Neuron (in vitro differentiated cells): ENCODE measurements at regions not wholly inside any gene's neighbourhood (a gene's known extent, or its start where the extent isn't known, plus 50 kb on each side); places are given as distances from the start of the nearest gene placed in this dataset.

Experiments used
- H2AFZ ChIP-seq: one replicate; pipeline ENCODE4 v1.6.1; 2013; ENCODE audit warnings: low read depth, mild to moderate bottlenecking, inconsistent platforms, low read length, moderate library complexity
- H3K27me3 ChIP-seq: one replicate; pipeline ENCODE4 v1.6.1; 2013; ENCODE audit warnings: low read length; ENCODE audit not compliant: insufficient read depth
- H3K36me3 ChIP-seq: one replicate; pipeline ENCODE4 v1.6.1; 2013; ENCODE audit warnings: low read length; ENCODE audit not compliant: insufficient read depth
- H3K4me1 ChIP-seq: one replicate; pipeline ENCODE4 v1.6.1; 2013; ENCODE audit warnings: low read length; ENCODE audit not compliant: insufficient read depth
- H3K4me3 ChIP-seq: 2 replicates; pipeline ENCODE4 v1.5.1; 2013; ENCODE audit warnings: mild to moderate bottlenecking, low read length, moderate library complexity
- H3K9me3 ChIP-seq: one replicate; pipeline ENCODE4 v1.6.1; 2013; ENCODE audit warnings: low read length

GRCh38 chr6:27092316-27092692 is 155.2 kb upstream of the PRSS16 start:
- H3K27me3 ChIP-seq, result peaks cover 33% of the 10 kb centered on the region

GRCh38 chr6:27095914-27096313 is 151.6 kb upstream of the PRSS16 start:
- Histone ChIP-seq H3K4me3 (no peak overlapping the region), H3K4me1 (no peaks in the 10 kb centered on the region), H2AFZ (no peak overlapping the region), H3K36me3 (no peaks in the 10 kb centered on the region), H3K27me3 (peaks cover 42% of the 10 kb centered on the region), H3K9me3 (peaks cover 2% of the 10 kb centered on the region)

More at GRCh38 chr6:27092316-27092692, 155.2 kb upstream of the PRSS16 start:
- Histone ChIP-seq H3K36me3 (no peaks in the 10 kb centered on the region), H3K4me3 (peak overlapping the region; percentile 50), H3K9me3 (no peaks in the 10 kb centered on the region), H2AFZ (peak overlapping the region; percentile 8), H3K4me1 (no peaks in the 10 kb centered on the region)

GRCh38 chr6:27096834-27097511 is 150.5 kb upstream of the PRSS16 start:
- H3K27me3 ChIP-seq, result peaks cover 39% of the 10 kb centered on the region
- peak overlapping the region; percentile 32 for H2AFZ ChIP-seq
- H3K4me3 ChIP-seq, result peak overlapping the region; percentile 34
- H3K9me3 ChIP-seq, result peaks cover 2% of the 10 kb centered on the region
- no peaks in the 10 kb centered on the region for H3K36me3 ChIP-seq
- H3K4me1 ChIP-seq, result no peaks in the 10 kb centered on the region

- Histone ChIP-seq H3K36me3 (no peaks in the 10 kb centered on the region), H2AFZ (no peak overlapping the region), H3K9me3 (peaks cover 2% of the 10 kb centered on the region), H3K4me1 (no peaks in the 10 kb centered on the region), H3K4me3 (no peak overlapping the region), H3K27me3 (peaks cover 33% of the 10 kb centered on the region)
Measured at GRCh38 chr6:27098956-27099355, 148.5 kb upstream of the PRSS16 start.

GRCh38 chr6:27100921-27101320 is 146.6 kb upstream of the PRSS16 start:
- no peak overlapping the region for H3K4me3 ChIP-seq
- peaks cover 2% of the 10 kb centered on the region for H3K9me3 ChIP-seq
- no peaks in the 10 kb centered on the region for H3K36me3 ChIP-seq
- H3K27me3 ChIP-seq, result peaks cover 22% of the 10 kb centered on the region
- H2AFZ ChIP-seq, result no peak overlapping the region
- H3K4me1 ChIP-seq, result no peaks in the 10 kb centered on the region

GRCh38 chr6:27101824-27102223 is 145.7 kb upstream of the PRSS16 start:
- peaks cover 2% of the 10 kb centered on the region for H3K9me3 ChIP-seq
- H3K36me3 ChIP-seq, result no peaks in the 10 kb centered on the region
- no peak overlapping the region for H2AFZ ChIP-seq
- no peak overlapping the region for H3K4me3 ChIP-seq
- H3K4me1 ChIP-seq, result no peaks in the 10 kb centered on the region
- peaks cover 16% of the 10 kb centered on the region for H3K27me3 ChIP-seq

- Histone ChIP-seq H3K4me1 (no peaks in the 10 kb centered on the region), H3K9me3 (no peaks in the 10 kb centered on the region), H2AFZ (no peak overlapping the region), H3K36me3 (no peaks in the 10 kb centered on the region), H3K27me3 (peaks cover 2% of the 10 kb centered on the region), H3K4me3 (no peak overlapping the region)
Measured at GRCh38 chr6:27106382-27106781, 141.1 kb upstream of the PRSS16 start.

- Histone ChIP-seq H3K36me3 (no peaks in the 10 kb centered on the region), H3K4me3 (no peak overlapping the region), H2AFZ (no peak overlapping the region), H3K9me3 (no peaks in the 10 kb centered on the region), H3K4me1 (no peaks in the 10 kb centered on the region), H3K27me3 (no peaks in the 10 kb centered on the region)
Measured at GRCh38 chr6:27111743-27112142, 135.8 kb upstream of the PRSS16 start.

- Histone ChIP-seq H3K9me3 (no peaks in the 10 kb centered on the region), H2AFZ (no peak overlapping the region)
Measured at GRCh38 chr6:27112974-27113373, 134.5 kb upstream of the PRSS16 start.

GRCh38 chr6:27119329-27119728 is 128.2 kb upstream of the PRSS16 start:
- Histone ChIP-seq H3K9me3 (no peaks in the 10 kb centered on the region), H2AFZ (no peak overlapping the region), H3K36me3 (no peaks in the 10 kb centered on the region), H3K27me3 (no peaks in the 10 kb centered on the region), H3K4me3 (no peak overlapping the region), H3K4me1 (no peaks in the 10 kb centered on the region)

More at GRCh38 chr6:27112974-27113373, 134.5 kb upstream of the PRSS16 start:
- Histone ChIP-seq H3K4me3 (no peak overlapping the region), H3K4me1 (no peaks in the 10 kb centered on the region), H3K27me3 (no peaks in the 10 kb centered on the region), H3K36me3 (no peaks in the 10 kb centered on the region)

GRCh38 chr6:27119761-27120160 is 127.7 kb upstream of the PRSS16 start:
- H2AFZ ChIP-seq, result no peak overlapping the region
- no peak overlapping the region for H3K4me3 ChIP-seq
- no peaks in the 10 kb centered on the region for H3K27me3 ChIP-seq
- H3K9me3 ChIP-seq, result no peaks in the 10 kb centered on the region
- H3K36me3 ChIP-seq, result no peaks in the 10 kb centered on the region
- no peaks in the 10 kb centered on the region for H3K4me1 ChIP-seq

- Histone ChIP-seq H3K27me3 (no peaks in the 10 kb centered on the region), H3K9me3 (no peaks in the 10 kb centered on the region), H2AFZ (no peak overlapping the region), H3K4me1 (no peaks in the 10 kb centered on the region), H3K4me3 (no peak overlapping the region), H3K36me3 (no peaks in the 10 kb centered on the region)
Measured at GRCh38 chr6:27121640-27122039, 125.9 kb upstream of the PRSS16 start.

GRCh38 chr6:27124252-27124657 is 123.2 kb upstream of the PRSS16 start:
- no peaks in the 10 kb centered on the region for H3K36me3 ChIP-seq
- no peaks in the 10 kb centered on the region for H3K27me3 ChIP-seq
- no peak overlapping the region for H2AFZ ChIP-seq
- H3K9me3 ChIP-seq, result no peaks in the 10 kb centered on the region
- H3K4me1 ChIP-seq, result no peaks in the 10 kb centered on the region
- no peak overlapping the region for H3K4me3 ChIP-seq
